Stomach (tissue), 8 donors: ENCODE measurements at regions not wholly inside any gene's neighbourhood (a gene's known extent, or its start where the extent isn't known, plus 50 kb on each side); places are given as distances from the start of the nearest gene placed in this dataset.

Experiments
- DNase-seq, 2 donors: peaks; one replicate each; pipeline versions ENCODE4 v3.0.0 to v3.0.0-alpha.2; 2013 to 2019
- H3K27ac ChIP-seq, 5 donors: fragments of 200-600 bp in 4 of 5; sonication (generic) in 4 of 5; one replicate each; pipeline ENCODE4 v1.5.1; 2013 to 2019; ENCODE audit warnings: mild to moderate bottlenecking in 1 of 5, moderate library complexity in 1 of 5
- H3K27me3 ChIP-seq, 3 donors: fragments of 200-600 bp; sonication (generic); one replicate each; pipeline ENCODE4 v1.5.1; 2017 to 2019; ENCODE audit warnings: mixed run types in 1 of 3
- H3K36me3 ChIP-seq, 4 donors: fragments of 200-600 bp; sonication (generic); 1 replicate in 3 of 4; 2 replicates in 1 of 4; pipeline ENCODE4 v1.5.1; 2016 to 2019
- H3K4me1 ChIP-seq, 4 donors: fragments of 200-600 bp; sonication (generic); one replicate each; pipeline ENCODE4 v1.5.1; 2016 to 2019
- H3K4me3 ChIP-seq, 4 donors: fragments of 200-600 bp; sonication (generic) in 3 of 4; one replicate each; pipeline ENCODE4 v1.5.1; 2016 to 2019; ENCODE audit warnings: mild to moderate bottlenecking in 1 of 4
- H3K9me3 ChIP-seq, 4 donors: fragments of 200-600 bp; sonication (generic); one replicate each; pipeline ENCODE4 v1.5.1; 2016 to 2019
- CTCF ChIP-seq, 7 experiments: fragments of 450-650 bp in 4 of 7; fragments of 200-600 bp in 3 of 7; sonication (generic) in 3 of 7; IDR thresholded peaks; one replicate each; pipeline ENCODE4 v1.5.1; 2016 to 2019; ENCODE audit warnings: antibody characterized with exemption in 7 of 7, control low read depth in 2 of 7, mild to moderate bottlenecking in 1 of 7
- EP300 ChIP-seq: sonication (generic); formaldehyde crosslinking; IDR thresholded peaks from one replicate; pipeline ENCODE4 v1.6.1; 2017; ENCODE audit warnings: antibody characterized with exemption
- POLR2A ChIP-seq, 4 donors: fragments of 450-650 bp; IDR thresholded peaks; one replicate each; pipeline ENCODE4 v1.6.1; 2016; ENCODE audit warnings: antibody characterized with exemption in 4 of 4, control low read depth in 2 of 4, mild to moderate bottlenecking in 1 of 4, moderate library complexity in 1 of 4
- POLR2AphosphoS5 ChIP-seq, 3 donors: sonication (generic); formaldehyde crosslinking; IDR thresholded peaks; one replicate each; pipeline ENCODE4 v1.6.1; 2016; ENCODE audit warnings: antibody characterized with exemption in 3 of 3
- WGBS, 5 donors: extraction: QIAGEN DNeasy Blood & Tissue Kit in 3 of 5; methylation state at CpG; one replicate each; pipeline versions ENCODE4 v1.1.5 to v1.1.7; 2013 to 2018; 5-methylcytosine and 5-hydroxymethylcytosine counted together
- intact Hi-C: fragments of 100-400 bp; cut with DNase I; formaldehyde crosslinking; loops from one replicate; pipeline ENCODE4 v1.15.1; 2023; ENCODE audit warnings: low total_unique reads
- donor health status: healthy with polysubstance abuse.
- donor health status: Bipolar disorder and iron deficiency.
- donor health status: healthy.

GRCh38 chr7:84941936-84942335 is 244.9 kb downstream of the SEMA3D start:
- intact Hi-C loops, result no loop called here
- no peak overlapping the region for H3K27ac ChIP-seq
- WGBS, 5 donors, result 77 to 85% (median 82%) methylated on average over 4 of the region's 4 CpGs
- H3K27me3 ChIP-seq, result no peaks in the 10 kb centered on the region
- TF ChIP-seq POLR2A (IDR thresholded peaks at IDR 0.05) (no peak), CTCF (IDR thresholded peaks at IDR 0.05) (no peak), EP300 (no peak), POLR2AphosphoS5 (IDR thresholded peaks at IDR 0.05) (no peak)
- peaks cover 0 to 7% (median 3%) of the 10 kb centered on the region in 4 donors for H3K9me3 ChIP-seq
- no peaks in the 10 kb centered on the region for H3K36me3 ChIP-seq
- no peak overlapping the region for H3K4me3 ChIP-seq
- H3K4me1 ChIP-seq, result peaks cover 0 to 8% (median 0%) of the 10 kb centered on the region in 4 donors
- DNase-seq, result no peak

GRCh38 chr7:84941291-84941690 is 245.6 kb downstream of the SEMA3D start:
- intact Hi-C loops, result no loop called here

GRCh38 chr7:84939888-84940287 is 247.0 kb downstream of the SEMA3D start:
- no peak for TF ChIP-seq POLR2A (IDR thresholded peaks at IDR 0.05)
- no peak for TF ChIP-seq POLR2AphosphoS5 (IDR thresholded peaks at IDR 0.05)

More at GRCh38 chr7:84941291-84941690, 245.6 kb downstream of the SEMA3D start:
- TF ChIP-seq CTCF (IDR thresholded peaks at IDR 0.05) (no peak), EP300 (no peak), POLR2A (IDR thresholded peaks at IDR 0.05) (no peak)
- no peaks in the 10 kb centered on the region for H3K27me3 ChIP-seq
- H3K9me3 ChIP-seq, result peaks cover 0 to 7% (median 3%) of the 10 kb centered on the region in 4 donors
- WGBS, 5 donors, result 63 to 91% (median 81%) methylated on average over 1 of the region's 1 CpG
- no peak overlapping the region for H3K27ac ChIP-seq
- H3K36me3 ChIP-seq, result no peaks in the 10 kb centered on the region
- no peak for DNase-seq
- peaks cover 0 to 8% (median 0%) of the 10 kb centered on the region in 4 donors for H3K4me1 ChIP-seq
- H3K4me3 ChIP-seq, result no peak overlapping the region

GRCh38 chr7:84939442-84939841 is 247.4 kb downstream of the SEMA3D start:
- H3K36me3 ChIP-seq, result no peaks in the 10 kb centered on the region
- H3K4me3 ChIP-seq, result no peak overlapping the region
- peaks cover 0 to 7% (median 3%) of the 10 kb centered on the region in 4 donors for H3K9me3 ChIP-seq
- intact Hi-C loops, result no loop called here
- TF ChIP-seq EP300 (no peak), CTCF (IDR thresholded peaks at IDR 0.05) (no peak), POLR2A (IDR thresholded peaks at IDR 0.05) (no peak), POLR2AphosphoS5 (IDR thresholded peaks at IDR 0.05) (no peak)
- DNase-seq, result no peak
- WGBS, 5 donors, result 94 to 98% (median 96%) methylated on average over 7 of the region's 7 CpGs
- no peaks in the 10 kb centered on the region for H3K27me3 ChIP-seq
- H3K4me1 ChIP-seq, result peaks cover 0 to 8% (median 0%) of the 10 kb centered on the region in 4 donors
- no peak overlapping the region for H3K27ac ChIP-seq

More at GRCh38 chr7:84939888-84940287, 247.0 kb downstream of the SEMA3D start:
- intact Hi-C loops, result no loop called here
- Histone ChIP-seq H3K4me3 (no peak overlapping the region), H3K27ac (no peak overlapping the region), H3K27me3 (no peaks in the 10 kb centered on the region), H3K36me3 (no peaks in the 10 kb centered on the region), H3K9me3 (peaks cover 0 to 7% (median 3%) of the 10 kb centered on the region in 4 donors), H3K4me1 (peaks cover 0 to 8% (median 0%) of the 10 kb centered on the region in 4 donors)
- no peak for DNase-seq
- 94 to 98% (median 97%) methylated on average over 14 to 32 of the region's 32 CpGs for WGBS, 5 donors

- H3K4me3 ChIP-seq, result no peak overlapping the region
- H3K4me1 ChIP-seq, result no peaks in the 10 kb centered on the region
- WGBS, 5 donors, result 78 to 86% (median 82%) methylated on average over 3 of the region's 3 CpGs
- no peaks in the 10 kb centered on the region for H3K27me3 ChIP-seq
- peaks cover 0 to 16% (median 5%) of the 10 kb centered on the region in 4 donors for H3K9me3 ChIP-seq
- H3K27ac ChIP-seq, result no peak overlapping the region
- DNase-seq, result no peak
- no peaks in the 10 kb centered on the region for H3K36me3 ChIP-seq
- no peak for TF ChIP-seq EP300
- no peak for TF ChIP-seq POLR2AphosphoS5 (IDR thresholded peaks at IDR 0.05)
- TF ChIP-seq CTCF (IDR thresholded peaks at IDR 0.05), result no peak
- TF ChIP-seq POLR2A (IDR thresholded peaks at IDR 0.05), result no peak
- intact Hi-C loops, result no loop called here
These were observed 262.5 kb downstream of the SEMA3D start for GRCh38 chr7:84924353-84924752.
